ENCODE measurements at regions not wholly inside any gene's neighbourhood (a gene's known extent, or its start where the extent isn't known, plus 50 kb on each side); places are given as distances from the start of the nearest gene placed in this dataset.

DNA sequence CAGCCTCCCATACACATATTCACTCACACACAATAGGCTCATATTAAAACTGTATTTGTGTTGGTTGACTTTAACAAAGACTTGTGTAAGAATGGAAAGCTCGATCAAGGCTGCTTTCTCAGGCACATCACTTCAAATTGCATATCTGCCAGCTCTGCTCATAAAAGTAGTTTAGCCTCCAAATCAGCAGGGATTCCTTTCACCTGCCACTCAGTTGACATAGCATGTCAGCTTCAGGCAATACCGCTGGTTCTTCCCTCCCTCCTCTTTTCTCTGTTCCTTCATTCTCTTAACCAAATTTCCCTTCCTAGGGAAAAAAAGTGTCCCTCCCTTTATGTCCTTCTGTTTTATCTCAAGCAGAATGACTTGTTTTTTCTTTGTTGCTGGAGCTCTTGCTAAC lies 450.4 kb upstream of the LARGE1 start:
- H2AFZ ChIP-seq = no peak overlapping the region
- H3K27me3 ChIP-seq (ENCODE audit: control insufficient read depth, insufficient read depth, low read length) = no peaks in the 10 kb centered on the region
- H3K9me3 ChIP-seq (ENCODE audit: control insufficient read depth, low read length) = no peaks in the 10 kb centered on the region
- no peaks in the 10 kb centered on the region for H3K36me3 ChIP-seq (ENCODE audit: control insufficient read depth, insufficient read depth, low read length)
- no peak overlapping the region for H3K4me3 ChIP-seq (ENCODE audit: low read depth, low read length)
- no peak overlapping the region for H3K9ac ChIP-seq
- H3K79me2 ChIP-seq = no peaks in the 10 kb centered on the region
- H3K4me2 ChIP-seq (ENCODE audit: low read length) = no peak overlapping the region
- TF ChIP-seq, protein P1, sequence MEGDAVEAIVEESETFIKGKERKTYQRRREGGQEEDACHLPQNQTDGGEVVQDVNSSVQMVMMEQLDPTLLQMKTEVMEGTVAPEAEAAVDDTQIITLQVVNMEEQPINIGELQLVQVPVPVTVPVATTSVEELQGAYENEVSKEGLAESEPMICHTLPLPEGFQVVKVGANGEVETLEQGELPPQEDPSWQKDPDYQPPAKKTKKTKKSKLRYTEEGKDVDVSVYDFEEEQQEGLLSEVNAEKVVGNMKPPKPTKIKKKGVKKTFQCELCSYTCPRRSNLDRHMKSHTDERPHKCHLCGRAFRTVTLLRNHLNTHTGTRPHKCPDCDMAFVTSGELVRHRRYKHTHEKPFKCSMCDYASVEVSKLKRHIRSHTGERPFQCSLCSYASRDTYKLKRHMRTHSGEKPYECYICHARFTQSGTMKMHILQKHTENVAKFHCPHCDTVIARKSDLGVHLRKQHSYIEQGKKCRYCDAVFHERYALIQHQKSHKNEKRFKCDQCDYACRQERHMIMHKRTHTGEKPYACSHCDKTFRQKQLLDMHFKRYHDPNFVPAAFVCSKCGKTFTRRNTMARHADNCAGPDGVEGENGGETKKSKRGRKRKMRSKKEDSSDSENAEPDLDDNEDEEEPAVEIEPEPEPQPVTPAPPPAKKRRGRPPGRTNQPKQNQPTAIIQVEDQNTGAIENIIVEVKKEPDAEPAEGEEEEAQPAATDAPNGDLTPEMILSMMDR (IDR thresholded peaks at IDR 0.05) = no peak
- H3K4me1 ChIP-seq = no peaks in the 10 kb centered on the region
- no peak overlapping the region for H3K27ac ChIP-seq

DNA sequence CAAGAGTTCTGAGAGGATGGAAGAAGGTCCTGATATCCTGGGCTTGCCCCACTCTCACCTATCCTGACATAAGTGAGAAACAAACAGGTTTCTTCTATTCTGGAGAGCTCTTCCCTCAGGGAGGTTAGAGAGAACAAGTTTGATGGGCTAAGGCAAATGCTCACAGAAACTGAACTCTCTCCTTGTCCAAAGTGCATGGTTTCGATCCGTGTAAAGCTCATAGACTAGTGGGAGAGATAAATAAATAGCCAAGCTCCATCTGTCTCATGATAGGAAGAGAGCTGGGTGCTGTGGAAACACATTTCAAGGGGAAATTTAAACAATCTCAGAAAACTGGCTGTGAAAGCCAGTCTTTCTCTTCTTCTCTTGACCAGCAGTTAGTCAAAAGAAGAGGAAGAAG lies 459.5 kb upstream of the LARGE1 start:
- no peaks in the 10 kb centered on the region for H3K4me1 ChIP-seq
- H3K4me2 ChIP-seq (ENCODE audit: low read length) = no peak overlapping the region
- H3K27me3 ChIP-seq (ENCODE audit: control insufficient read depth, insufficient read depth, low read length) = no peaks in the 10 kb centered on the region
- H3K9ac ChIP-seq = no peak overlapping the region
- no peaks in the 10 kb centered on the region for H3K9me3 ChIP-seq (ENCODE audit: control insufficient read depth, low read length)
- no peaks in the 10 kb centered on the region for H3K36me3 ChIP-seq (ENCODE audit: control insufficient read depth, insufficient read depth, low read length)
- H3K79me2 ChIP-seq = no peaks in the 10 kb centered on the region
- no peak overlapping the region for H2AFZ ChIP-seq
- no peak overlapping the region for H3K4me3 ChIP-seq (ENCODE audit: low read depth, low read length)
- TF ChIP-seq, protein P1 (IDR thresholded peaks at IDR 0.05) = no peak
- H3K27ac ChIP-seq = no peak overlapping the region

DNA sequence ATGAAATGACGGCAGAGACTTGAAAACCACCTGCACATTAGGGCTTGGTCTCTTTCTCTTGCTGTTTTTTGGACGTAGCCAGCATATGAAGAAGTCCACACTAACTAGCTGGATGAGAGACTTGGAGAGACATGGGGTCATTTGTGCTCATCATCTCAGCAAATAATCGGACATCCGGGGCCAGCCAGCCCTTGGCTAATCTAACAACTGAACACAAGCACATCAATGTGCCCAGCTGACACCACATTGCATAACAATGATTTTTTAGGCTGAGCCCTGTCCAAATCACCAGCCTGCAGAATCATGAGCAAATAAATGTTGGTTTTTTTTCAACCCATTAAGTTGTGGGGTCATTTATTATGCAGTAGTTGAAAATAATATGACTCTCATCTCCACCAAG lies 460.3 kb upstream of the LARGE1 start:
- H3K36me3 ChIP-seq (ENCODE audit: control insufficient read depth, insufficient read depth, low read length) = no peaks in the 10 kb centered on the region
- TF ChIP-seq, protein P1 (IDR thresholded peaks at IDR 0.05) = no peak
- no peaks in the 10 kb centered on the region for H3K9me3 ChIP-seq (ENCODE audit: control insufficient read depth, low read length)
- H3K4me3 ChIP-seq (ENCODE audit: low read depth, low read length) = no peak overlapping the region
- no peak overlapping the region for H3K9ac ChIP-seq
- no peaks in the 10 kb centered on the region for H3K27me3 ChIP-seq (ENCODE audit: control insufficient read depth, insufficient read depth, low read length)
- no peak overlapping the region for H3K27ac ChIP-seq
- no peaks in the 10 kb centered on the region for H3K79me2 ChIP-seq
- no peak overlapping the region for H3K4me2 ChIP-seq (ENCODE audit: low read length)
- H3K4me1 ChIP-seq = no peaks in the 10 kb centered on the region
- no peak overlapping the region for H2AFZ ChIP-seq

DNA sequence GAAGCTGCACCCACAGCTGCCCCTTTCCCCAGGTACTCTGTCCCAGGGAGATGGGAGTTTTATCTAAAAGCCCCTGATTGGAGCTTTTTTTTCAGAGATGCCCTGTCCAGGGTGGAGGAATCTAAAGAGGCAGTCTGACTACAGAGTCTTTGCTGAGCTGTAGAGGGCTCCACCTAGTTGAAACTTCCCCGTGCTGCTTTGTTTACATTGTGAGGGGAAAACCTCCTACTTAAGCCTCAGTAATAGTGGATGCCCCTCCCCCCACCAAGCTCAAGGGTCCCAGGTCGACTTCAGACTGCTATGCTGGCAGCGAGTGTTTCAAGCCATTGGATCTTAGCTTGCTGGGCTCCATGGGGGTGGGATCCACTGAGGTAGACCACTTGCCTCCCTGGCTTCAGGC lies 470.1 kb upstream of the LARGE1 start:
- no peaks in the 10 kb centered on the region for H3K36me3 ChIP-seq (ENCODE audit: control insufficient read depth, insufficient read depth, low read length)
- H3K4me1 ChIP-seq = no peaks in the 10 kb centered on the region
- H3K4me2 ChIP-seq (ENCODE audit: low read length) = no peak overlapping the region
- no peak overlapping the region for H3K4me3 ChIP-seq (ENCODE audit: low read depth, low read length)
- H3K27ac ChIP-seq = no peak overlapping the region
- no peak overlapping the region for H2AFZ ChIP-seq
- H3K9ac ChIP-seq = no peak overlapping the region
- H3K9me3 ChIP-seq (ENCODE audit: control insufficient read depth, low read length) = peaks cover 2% of the 10 kb centered on the region
- TF ChIP-seq, protein P1 (IDR thresholded peaks at IDR 0.05) = no peak
- H3K27me3 ChIP-seq (ENCODE audit: control insufficient read depth, insufficient read depth, low read length) = no peaks in the 10 kb centered on the region
- no peaks in the 10 kb centered on the region for H3K79me2 ChIP-seq

DNA sequence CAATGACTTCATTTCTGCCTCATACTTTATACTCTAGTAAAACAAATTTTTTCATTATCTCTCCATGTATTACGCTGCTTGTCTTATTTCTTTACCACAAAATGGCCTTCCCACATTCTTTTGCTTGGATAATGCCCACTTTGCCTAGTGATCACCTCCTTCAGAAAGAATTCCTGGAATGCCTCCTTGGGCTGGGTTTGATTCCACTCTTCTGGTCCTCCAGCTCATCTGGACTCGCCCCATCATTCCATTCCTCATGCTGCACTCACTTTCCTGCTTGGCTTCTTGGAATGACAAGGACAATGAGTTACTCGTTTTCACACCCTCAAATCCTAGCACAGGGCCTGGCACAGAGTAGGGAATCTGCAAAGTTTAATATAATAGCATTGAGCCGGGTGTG lies 475.1 kb upstream of the LARGE1 start:
- no peaks in the 10 kb centered on the region for H3K4me1 ChIP-seq
- H3K4me2 ChIP-seq (ENCODE audit: low read length) = no peak overlapping the region
- no peak overlapping the region for H3K4me3 ChIP-seq (ENCODE audit: low read depth, low read length)
- no peak overlapping the region for H3K27ac ChIP-seq
- TF ChIP-seq, protein P1 (IDR thresholded peaks at IDR 0.05) = no peak
- no peaks in the 10 kb centered on the region for H3K36me3 ChIP-seq (ENCODE audit: control insufficient read depth, insufficient read depth, low read length)
- no peak overlapping the region for H3K9ac ChIP-seq
- H3K27me3 ChIP-seq (ENCODE audit: control insufficient read depth, insufficient read depth, low read length) = no peaks in the 10 kb centered on the region
- no peak overlapping the region for H2AFZ ChIP-seq
- no peaks in the 10 kb centered on the region for H3K79me2 ChIP-seq
- peaks cover 2% of the 10 kb centered on the region for H3K9me3 ChIP-seq (ENCODE audit: control insufficient read depth, low read length)
